ENCODE measurements at regions not wholly inside any gene's neighbourhood (a gene's known extent, or its start where the extent isn't known, plus 50 kb on each side); places are given as distances from the start of the nearest gene placed in this dataset.
"Not testable (repeated sequence)": the region's sequence is repeated elsewhere in the genome, so short reads cannot be mapped to it uniquely, and the experiment has no call there.

DNA sequence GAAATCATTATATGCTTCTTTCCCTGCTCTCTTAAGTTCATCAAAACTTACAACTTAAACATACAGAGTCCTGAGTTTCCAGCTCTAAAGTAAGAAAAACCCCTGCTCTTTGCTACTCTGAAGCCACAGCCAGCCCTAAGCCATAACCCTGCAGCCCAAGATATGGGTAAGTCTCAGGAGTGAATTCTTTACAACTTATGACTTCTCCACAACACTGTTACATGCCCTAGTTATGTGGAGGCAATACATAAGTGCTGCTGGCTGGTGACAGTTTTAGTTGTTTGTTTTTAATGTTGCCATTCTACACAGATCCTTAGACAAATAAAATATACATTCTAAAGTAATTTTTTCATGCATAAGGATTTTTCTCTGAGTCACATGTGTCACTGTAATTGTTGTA lies 100.2 kb downstream of the FBXO8 start:
- Mint-ChIP-seq H3K27ac (no peak overlapping the region), H3K4me3 (ENCODE audit: low read depth) (no peak overlapping the region), H3K27me3 (ENCODE audit: low read depth) (peaks cover 7% of the 10 kb centered on the region), H3K4me1 (ENCODE audit: low read depth) (no peaks in the 10 kb centered on the region), H3K9me3 (no peaks in the 10 kb centered on the region), H3K36me3 (ENCODE audit: low read depth) (no peaks in the 10 kb centered on the region)
- intact Hi-C loops (cut with micrococcal nuclease), result no loop called here
- DNase-seq (ENCODE audit: low spot score), result no peak

- H3K9me3 Mint-ChIP-seq, result no peaks in the 10 kb centered on the region
- DNase-seq (ENCODE audit: low spot score), result no peak
- peaks cover 7% of the 10 kb centered on the region for H3K27me3 Mint-ChIP-seq (ENCODE audit: low read depth)
- no peak overlapping the region for H3K27ac Mint-ChIP-seq
- no peak overlapping the region for H3K4me3 Mint-ChIP-seq (ENCODE audit: low read depth)
- H3K36me3 Mint-ChIP-seq (ENCODE audit: low read depth), result no peaks in the 10 kb centered on the region
- intact Hi-C loops (cut with micrococcal nuclease), result no loop called here
- no peaks in the 10 kb centered on the region for H3K4me1 Mint-ChIP-seq (ENCODE audit: low read depth)
Measured at GRCh38 chr4:174181827-174182226, 101.6 kb downstream of the FBXO8 start.

DNA sequence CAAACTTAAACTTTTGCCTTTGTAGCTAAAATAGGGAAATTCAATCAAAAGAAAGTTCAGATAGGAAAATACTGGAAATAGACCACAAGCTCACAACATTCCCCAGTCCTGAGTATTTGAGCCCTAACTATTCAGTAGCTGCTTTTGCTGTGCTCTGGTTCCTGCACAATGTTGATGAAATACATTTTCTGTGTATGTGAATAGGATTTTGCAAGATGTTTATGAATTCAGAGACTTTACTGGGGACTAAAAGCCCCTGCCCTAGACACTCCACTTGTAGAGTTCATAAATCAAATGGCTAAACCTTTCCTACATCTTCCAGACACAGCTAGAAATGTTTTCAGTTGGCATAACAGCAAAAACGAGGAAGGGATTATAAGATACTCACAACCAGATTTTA lies 105.9 kb downstream of the FBXO8 start:
- no peaks in the 10 kb centered on the region for H3K36me3 Mint-ChIP-seq (ENCODE audit: low read depth)
- no peaks in the 10 kb centered on the region for H3K4me1 Mint-ChIP-seq (ENCODE audit: low read depth)

GRCh38 chr4:174175836-174176235 lies 107.6 kb downstream of the FBXO8 start:
- DNase-seq (ENCODE audit: low spot score); H3K9me3 Mint-ChIP-seq; H3K27ac Mint-ChIP-seq; H3K4me3 Mint-ChIP-seq (ENCODE audit: low read depth); H3K36me3 Mint-ChIP-seq (ENCODE audit: low read depth); H3K4me1 Mint-ChIP-seq (ENCODE audit: low read depth); intact Hi-C loops (cut with micrococcal nuclease); H3K27me3 Mint-ChIP-seq (ENCODE audit: low read depth): not testable (repeated sequence)

More for the DNA sequence above, 105.9 kb downstream of the FBXO8 start:
- DNase-seq (ENCODE audit: low spot score), result no peak
- H3K27ac Mint-ChIP-seq, result no peak overlapping the region
- H3K9me3 Mint-ChIP-seq, result no peaks in the 10 kb centered on the region
- peaks cover 2% of the 10 kb centered on the region for H3K27me3 Mint-ChIP-seq (ENCODE audit: low read depth)
- intact Hi-C loops (cut with micrococcal nuclease), result no loop called here
- H3K4me3 Mint-ChIP-seq (ENCODE audit: low read depth), result no peak overlapping the region

GRCh38 chr4:174173360-174173759 lies 110.1 kb downstream of the FBXO8 start:
- Mint-ChIP-seq H3K36me3 (ENCODE audit: low read depth) (no peaks in the 10 kb centered on the region), H3K27me3 (ENCODE audit: low read depth) (peaks cover under 1% of the 10 kb centered on the region)

DNA sequence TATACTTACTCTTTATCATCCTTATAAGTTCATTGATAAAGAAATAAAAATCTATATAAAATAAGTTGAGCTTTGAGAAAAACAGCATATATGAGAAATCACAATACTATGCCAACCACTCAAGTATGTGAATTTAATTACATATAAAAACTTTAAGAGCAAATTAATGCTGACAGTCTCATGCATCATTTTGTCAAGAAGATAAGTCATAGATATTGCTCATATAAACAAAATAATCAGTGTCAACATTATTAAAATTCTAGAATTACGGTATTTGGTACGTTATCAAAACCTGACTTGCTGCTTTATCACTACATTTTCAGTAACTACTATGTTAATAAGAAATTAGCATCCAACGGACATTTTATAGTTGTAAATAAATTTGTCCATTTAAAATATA lies 111.2 kb downstream of the FBXO8 start:
- intact Hi-C loops (cut with micrococcal nuclease), result no loop called here
- no peak overlapping the region for H3K27ac Mint-ChIP-seq
- no peaks in the 10 kb centered on the region for H3K9me3 Mint-ChIP-seq
- no peaks in the 10 kb centered on the region for H3K36me3 Mint-ChIP-seq (ENCODE audit: low read depth)
- peaks cover 2% of the 10 kb centered on the region for H3K27me3 Mint-ChIP-seq (ENCODE audit: low read depth)
- no peak for DNase-seq (ENCODE audit: low spot score)
- H3K4me1 Mint-ChIP-seq (ENCODE audit: low read depth), result no peaks in the 10 kb centered on the region
- H3K4me3 Mint-ChIP-seq (ENCODE audit: low read depth), result no peak overlapping the region

More at GRCh38 chr4:174173360-174173759, 110.1 kb downstream of the FBXO8 start:
- DNase-seq (ENCODE audit: low spot score), result no peak
- H3K9me3 Mint-ChIP-seq, result no peaks in the 10 kb centered on the region
- no peak overlapping the region for H3K27ac Mint-ChIP-seq
- no peaks in the 10 kb centered on the region for H3K4me1 Mint-ChIP-seq (ENCODE audit: low read depth)
- intact Hi-C loops (cut with micrococcal nuclease), result no loop called here
- H3K4me3 Mint-ChIP-seq (ENCODE audit: low read depth), result no peak overlapping the region

DNA sequence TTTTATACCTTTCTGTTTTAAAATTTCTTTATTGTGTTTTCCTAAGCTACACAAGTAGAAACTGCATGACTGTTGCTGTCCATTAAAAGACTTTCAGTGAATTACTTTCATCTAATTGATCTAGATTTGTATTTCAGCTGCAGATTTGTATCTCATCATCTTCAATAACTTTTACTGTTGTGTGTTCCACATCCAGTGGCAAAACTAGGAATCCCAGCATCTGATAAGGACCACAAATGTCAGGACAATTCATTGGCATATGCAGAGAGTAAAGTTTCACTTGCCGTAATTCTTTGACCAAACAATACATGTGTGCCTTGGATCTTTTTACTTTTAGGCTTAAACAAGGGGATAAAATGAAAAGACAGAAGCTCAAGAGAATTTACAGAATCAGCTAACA lies 112.6 kb downstream of the FBXO8 start:
- H3K36me3 Mint-ChIP-seq (ENCODE audit: low read depth), result no peaks in the 10 kb centered on the region
- H3K4me1 Mint-ChIP-seq (ENCODE audit: low read depth), result no peaks in the 10 kb centered on the region
- peaks cover 2% of the 10 kb centered on the region for H3K27me3 Mint-ChIP-seq (ENCODE audit: low read depth)
- intact Hi-C loops (cut with micrococcal nuclease), result no loop called here
- no peak for DNase-seq (ENCODE audit: low spot score)
- H3K27ac Mint-ChIP-seq, result no peak overlapping the region
- H3K9me3 Mint-ChIP-seq, result no peaks in the 10 kb centered on the region
- H3K4me3 Mint-ChIP-seq (ENCODE audit: low read depth), result no peak overlapping the region

DNA sequence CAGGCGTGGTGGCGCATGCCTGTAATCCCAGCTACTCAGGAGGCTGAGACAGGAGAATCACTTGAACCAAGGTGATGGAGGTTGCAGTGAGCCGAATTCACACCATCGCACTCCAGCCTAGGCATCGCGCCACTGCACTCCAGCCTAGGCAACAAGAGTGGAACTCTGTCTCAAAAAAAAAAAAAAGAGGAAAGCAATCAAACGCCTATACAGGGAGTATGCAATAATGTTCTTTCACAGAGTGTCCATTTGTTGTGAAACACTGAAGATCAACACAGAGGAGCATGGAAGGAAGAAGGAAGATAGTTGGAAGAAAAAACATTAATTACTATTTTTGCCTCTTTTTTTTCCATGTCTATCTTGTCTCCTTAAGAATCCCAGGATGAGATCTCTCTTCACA lies 113.4 kb downstream of the FBXO8 start:
- Mint-ChIP-seq H3K27me3 (ENCODE audit: low read depth) (peaks cover 2% of the 10 kb centered on the region), H3K36me3 (ENCODE audit: low read depth) (no peaks in the 10 kb centered on the region), H3K4me3 (ENCODE audit: low read depth) (no peak overlapping the region), H3K27ac (no peak overlapping the region), H3K4me1 (ENCODE audit: low read depth) (no peaks in the 10 kb centered on the region), H3K9me3 (no peaks in the 10 kb centered on the region)
- no peak for DNase-seq (ENCODE audit: low spot score)
- intact Hi-C loops (cut with micrococcal nuclease), result no loop called here

- no peak overlapping the region for H3K4me3 Mint-ChIP-seq (ENCODE audit: low read depth)
- intact Hi-C loops (cut with micrococcal nuclease), result no loop called here
- H3K36me3 Mint-ChIP-seq (ENCODE audit: low read depth), result no peaks in the 10 kb centered on the region
- H3K27ac Mint-ChIP-seq, result no peak overlapping the region
- H3K4me1 Mint-ChIP-seq (ENCODE audit: low read depth), result no peaks in the 10 kb centered on the region
- H3K27me3 Mint-ChIP-seq (ENCODE audit: low read depth), result peaks cover 13% of the 10 kb centered on the region
- no peaks in the 10 kb centered on the region for H3K9me3 Mint-ChIP-seq
- DNase-seq (ENCODE audit: low spot score), result no peak
Measured at GRCh38 chr4:174157106-174157607, 126.3 kb downstream of the FBXO8 start.

DNA sequence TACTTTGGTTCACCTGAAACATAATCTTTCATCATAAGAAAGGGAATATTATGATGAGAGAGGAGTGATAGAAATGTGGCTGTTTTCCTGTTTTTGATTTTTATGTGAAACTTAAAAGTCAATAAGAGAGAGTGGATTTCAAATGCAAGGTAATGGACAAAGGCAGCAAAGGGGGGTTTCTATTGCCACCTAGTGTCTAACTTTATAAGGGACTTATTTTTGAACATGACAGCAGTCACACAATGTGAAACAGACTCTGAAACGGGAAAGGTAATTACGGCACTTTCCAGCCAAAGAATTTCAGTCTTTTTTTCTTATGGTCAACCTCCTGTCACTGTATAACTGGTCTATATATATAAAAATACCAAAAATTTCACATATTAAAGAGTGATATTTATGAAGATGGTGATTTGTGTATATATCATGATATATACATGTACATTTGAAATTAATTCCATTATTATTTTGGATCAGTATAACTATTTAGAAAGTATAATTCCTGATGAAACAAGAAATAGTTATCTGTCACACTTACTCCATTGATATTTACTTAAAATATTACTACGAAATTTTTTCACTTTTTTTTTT lies 127.1 kb downstream of the FBXO8 start:
- no peaks in the 10 kb centered on the region for H3K36me3 Mint-ChIP-seq (ENCODE audit: low read depth)
- H3K27me3 Mint-ChIP-seq (ENCODE audit: low read depth), result peaks cover 13% of the 10 kb centered on the region
- no peak overlapping the region for H3K4me3 Mint-ChIP-seq (ENCODE audit: low read depth)
- H3K27ac Mint-ChIP-seq, result no peak overlapping the region
- intact Hi-C loops (cut with micrococcal nuclease), result no loop called here
- H3K9me3 Mint-ChIP-seq, result no peaks in the 10 kb centered on the region
- H3K4me1 Mint-ChIP-seq (ENCODE audit: low read depth), result no peaks in the 10 kb centered on the region
- no peak for DNase-seq (ENCODE audit: low spot score)

GRCh38 chr4:174154215-174154854 lies 129.1 kb downstream of the FBXO8 start:
- Mint-ChIP-seq H3K27ac (no peak overlapping the region), H3K4me3 (ENCODE audit: low read depth) (no peak overlapping the region), H3K9me3 (no peaks in the 10 kb centered on the region), H3K27me3 (ENCODE audit: low read depth) (peaks cover 17% of the 10 kb centered on the region), H3K36me3 (ENCODE audit: low read depth) (no peaks in the 10 kb centered on the region), H3K4me1 (ENCODE audit: low read depth) (no peaks in the 10 kb centered on the region)
- intact Hi-C loops (cut with micrococcal nuclease), result no loop called here
- no peak for DNase-seq (ENCODE audit: low spot score)

DNA sequence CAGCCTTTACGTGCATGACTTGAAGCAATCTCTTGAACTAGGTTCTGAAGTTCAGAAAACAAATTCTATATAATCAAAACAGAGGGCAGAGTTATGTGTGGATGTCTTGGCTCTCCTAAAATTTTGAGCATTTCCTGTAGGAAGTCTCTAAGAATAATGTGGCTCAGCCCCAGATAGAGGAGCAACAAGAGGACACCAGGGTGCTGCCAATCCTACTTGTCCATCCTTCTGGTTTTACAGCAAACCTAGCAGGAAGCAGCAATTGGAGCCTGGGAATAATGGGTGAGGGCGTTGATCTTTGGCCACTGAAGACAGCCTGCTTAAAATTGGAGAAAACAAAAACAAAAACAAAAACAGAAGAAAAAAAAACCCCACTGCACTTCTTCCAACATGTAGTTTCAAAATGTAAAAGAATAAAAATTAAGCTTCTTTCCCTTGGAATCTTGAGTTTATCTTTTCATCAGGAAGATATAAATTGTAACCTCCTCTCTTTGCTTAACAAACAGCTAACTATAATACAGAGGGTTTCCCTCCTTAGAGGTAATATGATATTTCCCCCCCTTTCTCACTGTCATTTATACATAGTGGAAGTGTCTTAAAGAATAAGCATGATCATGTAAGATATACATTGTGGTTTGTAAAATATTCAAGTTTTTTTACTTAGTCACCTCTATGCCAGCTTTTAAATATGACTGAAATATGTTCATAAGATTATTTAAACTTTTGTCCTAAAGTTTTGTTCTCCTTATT lies 130.6 kb downstream of the FBXO8 start:
- no peaks in the 10 kb centered on the region for H3K36me3 Mint-ChIP-seq (ENCODE audit: low read depth)
- H3K4me3 Mint-ChIP-seq (ENCODE audit: low read depth), result no peak overlapping the region
- H3K4me1 Mint-ChIP-seq (ENCODE audit: low read depth), result no peaks in the 10 kb centered on the region
- H3K27me3 Mint-ChIP-seq (ENCODE audit: low read depth), result peaks cover 17% of the 10 kb centered on the region
- H3K9me3 Mint-ChIP-seq, result no peaks in the 10 kb centered on the region
- intact Hi-C loops (cut with micrococcal nuclease), result no loop called here
- no peak overlapping the region for H3K27ac Mint-ChIP-seq
- no peak for DNase-seq (ENCODE audit: low spot score)

DNA sequence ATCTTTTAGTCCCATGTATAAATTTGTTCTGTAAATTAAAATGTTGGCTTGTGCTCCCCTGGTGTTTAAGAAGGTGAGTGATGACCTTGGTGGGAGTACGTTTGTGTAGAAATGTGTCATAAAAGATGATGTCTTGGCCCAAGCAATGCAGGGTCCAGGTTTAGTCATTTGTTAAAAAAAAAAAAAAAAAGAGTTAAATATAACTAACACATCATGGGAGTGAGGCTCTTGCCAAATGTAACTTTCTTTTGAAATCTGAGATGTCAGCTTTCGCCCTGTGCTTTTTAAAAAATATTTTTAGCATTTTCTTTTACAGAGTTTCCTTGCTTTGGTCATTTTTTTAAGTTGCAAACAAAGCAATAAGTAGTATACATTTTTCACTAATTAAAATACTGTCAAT lies 135.6 kb downstream of the FBXO8 start:
- no peak for DNase-seq (ENCODE audit: low spot score)
- intact Hi-C loops (cut with micrococcal nuclease), result no loop called here
- Mint-ChIP-seq H3K9me3 (no peaks in the 10 kb centered on the region), H3K4me3 (ENCODE audit: low read depth) (no peak overlapping the region), H3K36me3 (ENCODE audit: low read depth) (no peaks in the 10 kb centered on the region), H3K4me1 (ENCODE audit: low read depth) (no peaks in the 10 kb centered on the region), H3K27me3 (ENCODE audit: low read depth) (peaks cover 7% of the 10 kb centered on the region), H3K27ac (no peak overlapping the region)
